OCI-LY1 (cell line): ENCODE measurements at regions not wholly inside any gene's neighbourhood (a gene's known extent, or its start where the extent isn't known, plus 50 kb on each side); places are given as distances from the start of the nearest gene placed in this dataset.

Experiments
- CTCF ChIP-seq: fragments of 200-600 bp; sonication (generic), shearing (Covaris generic); IDR thresholded peaks from 2 replicates; pipeline ENCODE4 v1.5.1; 2017; ENCODE audit warnings: mild to moderate bottlenecking, antibody characterized with exemption, low read length, moderate library complexity, mixed read lengths
- EZH2 ChIP-seq: fragments of 200-600 bp; sonication (generic), shearing (Covaris generic); IDR thresholded peaks from 2 replicates; pipeline ENCODE4 v1.8.0; 2017; ENCODE audit warnings: borderline replicate concordance, mixed run types, mild to moderate bottlenecking, antibody characterized with exemption, low read length, moderate library complexity, mixed read lengths

GRCh38 chr1:14083277-14083676 lies 383.3 kb downstream of the PRDM2 start:
- TF ChIP-seq CTCF (no peak), EZH2 (no peak)
